ENCODE measurements at regions not wholly inside any gene's neighbourhood (a gene's known extent, or its start where the extent isn't known, plus 50 kb on each side); places are given as distances from the start of the nearest gene placed in this dataset.

DNA sequence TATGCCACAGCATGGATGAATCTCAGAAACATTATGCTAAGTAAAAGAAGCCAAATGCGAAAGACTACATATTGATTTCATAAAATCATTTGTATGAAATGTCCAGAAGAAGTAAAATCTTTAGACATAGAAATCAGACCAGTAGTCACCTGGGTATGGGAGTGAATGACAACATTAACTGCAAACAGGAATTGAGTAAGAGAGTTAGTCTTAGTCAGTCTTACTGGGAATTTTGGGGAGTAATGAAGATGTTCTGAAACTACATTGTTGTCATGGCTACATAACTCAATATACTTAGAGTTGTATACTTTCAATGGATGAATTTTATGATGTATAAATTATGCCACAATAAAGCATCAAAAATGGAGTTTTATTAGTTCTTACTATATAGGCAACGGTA, 107.8 kb upstream of the CHORDC1 start:
- Histone ChIP-seq H4K20me1 (ENCODE audit: insufficient read depth, low read length) (no peaks in the 10 kb centered on the region), H3K9ac (ENCODE audit: insufficient read depth, low read length, poor library complexity, severe bottlenecking) (no peak overlapping the region), H3K4me3 (replicated peaks in 1 of 3; ENCODE audit: low read depth in 2 of 3, low read length in 3 of 3) (no peak overlapping the region), H2AFZ (ENCODE audit: insufficient read depth, low read depth, low read length, poor library complexity, severe bottlenecking) (no peak overlapping the region), H3K27me3 (ENCODE audit: control insufficient read depth in 2 of 2, insufficient read depth in 2 of 2, low read length in 2 of 2) (no peaks in the 10 kb centered on the region), H3K4me2 (replicated peaks; ENCODE audit: extremely low read depth, low read length, poor library complexity, severe bottlenecking) (no peak overlapping the region), H3K27ac (ENCODE audit: low read depth in 1 of 2, low read length in 2 of 2) (no peak overlapping the region), H3K4me1 (ENCODE audit: control insufficient read depth in 1 of 2, insufficient read depth in 2 of 2, low read length in 2 of 2) (no peaks in the 10 kb centered on the region), H3K9me3 (replicated peaks in 1 of 2; ENCODE audit: control insufficient read depth in 1 of 2, insufficient read depth in 1 of 2, low read length in 2 of 2) (peaks cover 0 to 3% of the 10 kb centered on the region in 2 donors), H3K79me2 (ENCODE audit: insufficient read depth, low read length) (no peaks in the 10 kb centered on the region), H3K36me3 (replicated peaks in 1 of 2; ENCODE audit: control insufficient read depth in 1 of 2, insufficient read depth in 2 of 2, low read length in 2 of 2) (no peaks in the 10 kb centered on the region)
- TF ChIP-seq, protein P1, sequence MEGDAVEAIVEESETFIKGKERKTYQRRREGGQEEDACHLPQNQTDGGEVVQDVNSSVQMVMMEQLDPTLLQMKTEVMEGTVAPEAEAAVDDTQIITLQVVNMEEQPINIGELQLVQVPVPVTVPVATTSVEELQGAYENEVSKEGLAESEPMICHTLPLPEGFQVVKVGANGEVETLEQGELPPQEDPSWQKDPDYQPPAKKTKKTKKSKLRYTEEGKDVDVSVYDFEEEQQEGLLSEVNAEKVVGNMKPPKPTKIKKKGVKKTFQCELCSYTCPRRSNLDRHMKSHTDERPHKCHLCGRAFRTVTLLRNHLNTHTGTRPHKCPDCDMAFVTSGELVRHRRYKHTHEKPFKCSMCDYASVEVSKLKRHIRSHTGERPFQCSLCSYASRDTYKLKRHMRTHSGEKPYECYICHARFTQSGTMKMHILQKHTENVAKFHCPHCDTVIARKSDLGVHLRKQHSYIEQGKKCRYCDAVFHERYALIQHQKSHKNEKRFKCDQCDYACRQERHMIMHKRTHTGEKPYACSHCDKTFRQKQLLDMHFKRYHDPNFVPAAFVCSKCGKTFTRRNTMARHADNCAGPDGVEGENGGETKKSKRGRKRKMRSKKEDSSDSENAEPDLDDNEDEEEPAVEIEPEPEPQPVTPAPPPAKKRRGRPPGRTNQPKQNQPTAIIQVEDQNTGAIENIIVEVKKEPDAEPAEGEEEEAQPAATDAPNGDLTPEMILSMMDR (IDR thresholded peaks at IDR 0.05): no peak
- intact Hi-C loops (cut with micrococcal nuclease): no loop called here
- no peaks in the 10 kb centered on the region for H3K4me1 Mint-ChIP-seq
- WGBS (ENCODE audit: insufficient coverage): no CpG with 5 or more reads among the region's 2 CpGs
- DNase-seq: no peak
- H3K27me3 Mint-ChIP-seq (ENCODE audit: low read depth in 3 of 3): peaks cover 0 to 2% (median 0%) of the 10 kb centered on the region in 3 donors
- H3K4me3 Mint-ChIP-seq: no peak overlapping the region
- H3K27ac Mint-ChIP-seq: no peak overlapping the region
- H3K36me3 Mint-ChIP-seq: no peaks in the 10 kb centered on the region
- peaks cover 0 to 6% (median 2%) of the 10 kb centered on the region in 7 donors for H3K9me3 Mint-ChIP-seq

DNA sequence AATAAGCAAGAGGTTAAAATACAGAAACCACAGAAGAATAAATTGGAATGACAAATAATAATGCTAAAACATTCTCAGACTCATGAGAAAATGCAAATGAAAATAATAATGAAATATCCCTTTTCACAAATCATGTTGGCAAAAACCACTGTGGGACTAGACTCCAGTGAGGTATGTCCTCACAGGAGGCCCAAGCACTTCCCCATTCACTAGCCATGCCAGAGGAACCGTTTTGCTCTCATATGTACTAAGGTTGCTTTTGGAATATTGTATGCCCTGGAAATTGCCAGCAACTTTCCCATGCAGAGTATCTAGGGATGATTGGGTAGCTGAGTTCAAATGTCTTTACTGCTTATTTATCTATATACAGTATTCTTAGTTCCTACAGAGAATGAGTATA, 106.2 kb upstream of the CHORDC1 start:
- DNase-seq: no peak
- TF ChIP-seq, protein P1 (IDR thresholded peaks at IDR 0.05): no peak
- H3K27ac Mint-ChIP-seq: no peak overlapping the region
- Histone ChIP-seq H3K27ac (ENCODE audit: low read depth in 1 of 2, low read length in 2 of 2) (no peak overlapping the region), H3K9ac (ENCODE audit: insufficient read depth, low read length, poor library complexity, severe bottlenecking) (no peak overlapping the region), H3K36me3 (replicated peaks in 1 of 2; ENCODE audit: control insufficient read depth in 1 of 2, insufficient read depth in 2 of 2, low read length in 2 of 2) (no peaks in the 10 kb centered on the region), H3K4me1 (ENCODE audit: control insufficient read depth in 1 of 2, insufficient read depth in 2 of 2, low read length in 2 of 2) (no peaks in the 10 kb centered on the region), H2AFZ (ENCODE audit: insufficient read depth, low read depth, low read length, poor library complexity, severe bottlenecking) (no peak overlapping the region), H3K79me2 (ENCODE audit: insufficient read depth, low read length) (no peaks in the 10 kb centered on the region), H3K4me2 (replicated peaks; ENCODE audit: extremely low read depth, low read length, poor library complexity, severe bottlenecking) (no peak overlapping the region), H4K20me1 (ENCODE audit: insufficient read depth, low read length) (no peaks in the 10 kb centered on the region), H3K4me3 (replicated peaks in 1 of 3; ENCODE audit: low read depth in 2 of 3, low read length in 3 of 3) (no peak overlapping the region), H3K27me3 (ENCODE audit: control insufficient read depth in 2 of 2, insufficient read depth in 2 of 2, low read length in 2 of 2) (no peaks in the 10 kb centered on the region), H3K9me3 (replicated peaks in 1 of 2; ENCODE audit: control insufficient read depth in 1 of 2, insufficient read depth in 1 of 2, low read length in 2 of 2) (peaks cover 0 to 3% of the 10 kb centered on the region in 2 donors)
- no CpG with 5 or more reads among the region's 1 CpG for WGBS (ENCODE audit: insufficient coverage)
- peaks cover 0 to 2% (median 0%) of the 10 kb centered on the region in 3 donors for H3K27me3 Mint-ChIP-seq (ENCODE audit: low read depth in 3 of 3)
- H3K4me3 Mint-ChIP-seq: no peak overlapping the region
- H3K4me1 Mint-ChIP-seq: no peaks in the 10 kb centered on the region
- intact Hi-C loops (cut with micrococcal nuclease): no loop called here
- H3K36me3 Mint-ChIP-seq: no peaks in the 10 kb centered on the region
- H3K9me3 Mint-ChIP-seq: peaks cover 0 to 7% (median 3%) of the 10 kb centered on the region in 7 donors

Data from CD14-positive monocyte (primary cell).